SJSA1 (cell line): ENCODE measurements at regions not wholly inside any gene's neighbourhood (a gene's known extent, or its start where the extent isn't known, plus 50 kb on each side); places are given as distances from the start of the nearest gene placed in this dataset.

Experiments used
- DNase-seq, 2 experiments: peaks; one replicate each; pipeline ENCODE4 v3.0.0-alpha.2; 2015 to 2020; ENCODE audit warnings: low spot score in 2 of 2, low read depth in 1 of 2
- H3K27ac ChIP-seq: fragments of 250-450 bp; sonication (Bioruptor Pico); 2 replicates; pipeline ENCODE4 v1.5.1; 2020; ENCODE audit warnings: mild to moderate bottlenecking, moderate library complexity
- H3K27me3 ChIP-seq: fragments of 250-450 bp; sonication (Bioruptor Pico); replicated peaks from 2 replicates; pipeline ENCODE4 v1.5.1; 2020; ENCODE audit warnings: mild to moderate bottlenecking, moderate library complexity
- H3K36me3 ChIP-seq: fragments of 250-450 bp; sonication (Bioruptor Pico); 2 replicates; pipeline ENCODE4 v1.5.1; 2020; ENCODE audit warnings: mild to moderate bottlenecking
- H3K4me1 ChIP-seq: fragments of 250-450 bp; sonication (Bioruptor Pico); replicated peaks from 2 replicates; pipeline ENCODE4 v1.6.1; 2021; ENCODE audit warnings: mild to moderate bottlenecking
- H3K4me3 ChIP-seq: fragments of 250-450 bp; sonication (Bioruptor Pico); 2 replicates; pipeline ENCODE4 v1.5.1; 2020; ENCODE audit warnings: mild to moderate bottlenecking
- H3K9me3 ChIP-seq: fragments of 250-450 bp; sonication (Bioruptor Pico); replicated peaks from 2 replicates; pipeline ENCODE4 v1.5.1; 2020; ENCODE audit warnings: mild to moderate bottlenecking

GRCh38 chr5:173817561-173817960, 70.6 kb upstream of the CPEB4 start:
- Histone ChIP-seq H3K36me3 (no peaks in the 10 kb centered on the region), H3K9me3 (no peaks in the 10 kb centered on the region), H3K27me3 (no peaks in the 10 kb centered on the region), H3K4me3 (no peak overlapping the region), H3K27ac (no peak overlapping the region), H3K4me1 (peaks cover 4% of the 10 kb centered on the region)
- no peak for DNase-seq

GRCh38 chr5:173819521-173819920, 68.6 kb upstream of the CPEB4 start:
- Histone ChIP-seq H3K36me3 (no peaks in the 10 kb centered on the region), H3K27ac (no peak overlapping the region), H3K4me1 (peaks cover 15% of the 10 kb centered on the region), H3K27me3 (no peaks in the 10 kb centered on the region), H3K4me3 (no peak overlapping the region), H3K9me3 (no peaks in the 10 kb centered on the region)
- no peak for DNase-seq

- Histone ChIP-seq H3K27me3 (no peaks in the 10 kb centered on the region), H3K36me3 (no peaks in the 10 kb centered on the region), H3K27ac (no peak overlapping the region), H3K4me1 (peaks cover 18% of the 10 kb centered on the region), H3K9me3 (no peaks in the 10 kb centered on the region), H3K4me3 (no peak overlapping the region)
- no peak for DNase-seq
These were observed 64.9 kb upstream of the CPEB4 start for GRCh38 chr5:173823274-173823644.

- Histone ChIP-seq H3K9me3 (no peaks in the 10 kb centered on the region), H3K27ac (0 out of 2 replicates have a peak overlapping the region, but pooled peaks have one; percentile 13), H3K4me3 (no peak overlapping the region), H3K27me3 (no peaks in the 10 kb centered on the region), H3K36me3 (no peaks in the 10 kb centered on the region), H3K4me1 (peaks cover 18% of the 10 kb centered on the region)
- DNase-seq, result peak; percentile 56 to 71
These were observed 64.2 kb upstream of the CPEB4 start for GRCh38 chr5:173823721-173824567.

GRCh38 chr5:173825215-173825865, 62.8 kb upstream of the CPEB4 start:
- no peak overlapping the region for H3K4me3 ChIP-seq
- no peak for DNase-seq
- no peaks in the 10 kb centered on the region for H3K36me3 ChIP-seq
- H3K27ac ChIP-seq, result no peak overlapping the region
- H3K4me1 ChIP-seq, result peaks cover 24% of the 10 kb centered on the region
- H3K27me3 ChIP-seq, result no peaks in the 10 kb centered on the region
- H3K9me3 ChIP-seq, result no peaks in the 10 kb centered on the region

GRCh38 chr5:173826086-173826427, 62.1 kb upstream of the CPEB4 start:
- DNase-seq, result no peak
- H3K27ac ChIP-seq, result no peak overlapping the region
- H3K4me1 ChIP-seq, result peaks cover 24% of the 10 kb centered on the region
- no peak overlapping the region for H3K4me3 ChIP-seq
- H3K36me3 ChIP-seq, result no peaks in the 10 kb centered on the region
- H3K27me3 ChIP-seq, result no peaks in the 10 kb centered on the region
- H3K9me3 ChIP-seq, result no peaks in the 10 kb centered on the region

GRCh38 chr5:173826428-173827350, 61.5 kb upstream of the CPEB4 start:
- Histone ChIP-seq H3K27ac (no peak overlapping the region), H3K4me3 (no peak overlapping the region), H3K27me3 (no peaks in the 10 kb centered on the region), H3K4me1 (peaks cover 24% of the 10 kb centered on the region), H3K36me3 (no peaks in the 10 kb centered on the region), H3K9me3 (no peaks in the 10 kb centered on the region)
- DNase-seq, result no peak

GRCh38 chr5:173828952-173829351, 59.2 kb upstream of the CPEB4 start:
- Histone ChIP-seq H3K4me3 (no peak overlapping the region), H3K4me1 (peaks cover 14% of the 10 kb centered on the region), H3K27me3 (no peaks in the 10 kb centered on the region), H3K9me3 (no peaks in the 10 kb centered on the region), H3K36me3 (no peaks in the 10 kb centered on the region), H3K27ac (no peak overlapping the region)
- DNase-seq, result no peak

- H3K4me3 ChIP-seq, result no peak overlapping the region
- DNase-seq, result peak in 1 of 2 experiments; percentile 14
- H3K27me3 ChIP-seq, result no peaks in the 10 kb centered on the region
- no peaks in the 10 kb centered on the region for H3K9me3 ChIP-seq
- H3K27ac ChIP-seq, result no peak overlapping the region
- peaks cover 6% of the 10 kb centered on the region; the same call in 1 of the 2 replicates for H3K4me1 ChIP-seq
- H3K36me3 ChIP-seq, result no peaks in the 10 kb centered on the region
These were observed 58.3 kb upstream of the CPEB4 start for GRCh38 chr5:173829826-173830225.

- peaks cover 6% of the 10 kb centered on the region; the same call in 1 of the 2 replicates for H3K4me1 ChIP-seq
- no peaks in the 10 kb centered on the region for H3K27me3 ChIP-seq
- H3K27ac ChIP-seq, result no peak overlapping the region
- no peak for DNase-seq
- no peaks in the 10 kb centered on the region for H3K9me3 ChIP-seq
- no peak overlapping the region for H3K4me3 ChIP-seq
- H3K36me3 ChIP-seq, result no peaks in the 10 kb centered on the region
These were observed 57.7 kb upstream of the CPEB4 start for GRCh38 chr5:173830421-173830820.

GRCh38 chr5:173831196-173831914, 56.8 kb upstream of the CPEB4 start:
- Histone ChIP-seq H3K9me3 (no peaks in the 10 kb centered on the region), H3K27ac (no peak overlapping the region), H3K27me3 (no peaks in the 10 kb centered on the region), H3K4me3 (no peak overlapping the region), H3K36me3 (no peaks in the 10 kb centered on the region), H3K4me1 (peaks cover 6% of the 10 kb centered on the region; the same call in 1 of the 2 replicates)
- no peak for DNase-seq

GRCh38 chr5:173832386-173832785, 55.8 kb upstream of the CPEB4 start:
- Histone ChIP-seq H3K9me3 (no peaks in the 10 kb centered on the region), H3K27ac (no peak overlapping the region), H3K4me1 (peaks cover 6% of the 10 kb centered on the region; the same call in 1 of the 2 replicates), H3K36me3 (no peaks in the 10 kb centered on the region), H3K4me3 (no peak overlapping the region), H3K27me3 (no peaks in the 10 kb centered on the region)
- no peak for DNase-seq
